H9 (cell line): ENCODE measurements at regions not wholly inside any gene's neighbourhood (a gene's known extent, or its start where the extent isn't known, plus 50 kb on each side); places are given as distances from the start of the nearest gene placed in this dataset.

Experiments
- DNase-seq: peaks from one replicate; pipeline ENCODE4 v3.0.0-alpha.2; 2017
- H2AFZ ChIP-seq: one replicate; pipeline ENCODE4 v1.6.1; 2013; ENCODE audit warnings: mild to moderate bottlenecking, low read length, control low read depth, moderate library complexity
- H2AK5ac ChIP-seq: 2 replicates; pipeline ENCODE4 v1.6.1; 2013; ENCODE audit warnings: low read length, control low read depth, mixed read lengths; ENCODE audit not compliant: insufficient read length
- H2BK120ac ChIP-seq: one replicate; pipeline ENCODE4 v1.6.1; 2013; ENCODE audit warnings: low read depth, mild to moderate bottlenecking, low read length, control low read depth, inconsistent platforms; ENCODE audit not compliant: poor library complexity, severe bottlenecking
- H2BK12ac ChIP-seq: 2 replicates; pipeline ENCODE4 v1.6.1; 2013; ENCODE audit warnings: low read length, control low read depth, mixed read lengths, low read depth; ENCODE audit not compliant: insufficient read length
- H2BK15ac ChIP-seq: 2 replicates; pipeline ENCODE4 v1.6.1; 2013; ENCODE audit warnings: low read depth, low read length, control low read depth
- H2BK20ac ChIP-seq: one replicate; pipeline ENCODE4 v1.6.1; 2013; ENCODE audit warnings: low read depth, mild to moderate bottlenecking, low read length, control low read depth, inconsistent platforms; ENCODE audit not compliant: poor library complexity, severe bottlenecking
- H2BK5ac ChIP-seq: 2 replicates; pipeline ENCODE4 v1.6.1; 2013; ENCODE audit warnings: low read length, control low read depth, mixed read lengths; ENCODE audit not compliant: insufficient read length
- H3K14ac ChIP-seq: 2 replicates; pipeline ENCODE4 v1.6.1; 2013; ENCODE audit warnings: low read length, control low read depth; ENCODE audit not compliant: insufficient read depth
- H3K18ac ChIP-seq: 2 replicates; pipeline ENCODE4 v1.6.1; 2013; ENCODE audit warnings: low read depth, mild to moderate bottlenecking, mixed read lengths, low read length, control low read depth; ENCODE audit not compliant: insufficient read length
- H3K23ac ChIP-seq: 2 replicates; pipeline ENCODE4 v1.6.1; 2013; ENCODE audit warnings: low read length, control low read depth, mixed read lengths, low read depth; ENCODE audit not compliant: insufficient read length
- H3K23me2 ChIP-seq: 2 replicates; pipeline ENCODE4 v1.6.1; 2013; ENCODE audit warnings: low read depth, mild to moderate bottlenecking, mixed read lengths, low read length, control low read depth; ENCODE audit not compliant: insufficient read length, poor library complexity, severe bottlenecking
- H3K27ac ChIP-seq: 2 replicates; pipeline ENCODE4 v1.5.1; 2013; ENCODE audit warnings: low read length, control low read depth, mixed read lengths, low read depth; ENCODE audit not compliant: insufficient read length
- H3K27me3 ChIP-seq: 2 replicates; pipeline ENCODE4 v1.6.1; 2013; ENCODE audit warnings: low read length, control low read depth, inconsistent platforms; ENCODE audit not compliant: insufficient read depth
- H3K4ac ChIP-seq: 2 replicates; pipeline ENCODE4 v1.6.1; 2013; ENCODE audit warnings: low read depth, mild to moderate bottlenecking, control low read depth, inconsistent platforms, low read length, moderate library complexity
- H3K4me1 ChIP-seq: 2 replicates; pipeline ENCODE4 v1.6.1; 2013; ENCODE audit warnings: low read length, control low read depth, inconsistent platforms; ENCODE audit not compliant: insufficient read depth
- H3K4me2 ChIP-seq: 2 replicates; pipeline ENCODE4 v1.6.1; 2013; ENCODE audit warnings: low read length, control low read depth, mixed read lengths; ENCODE audit not compliant: insufficient read length, insufficient read depth
- H3K56ac ChIP-seq: 2 replicates; pipeline ENCODE4 v1.6.1; 2013; ENCODE audit warnings: low read depth, mild to moderate bottlenecking, mixed read lengths, low read length, control low read depth; ENCODE audit not compliant: insufficient read length
- H3K79me1 ChIP-seq: 2 replicates; pipeline ENCODE4 v1.6.1; 2013; ENCODE audit warnings: low read depth, mild to moderate bottlenecking, moderate library complexity, low read length, control low read depth, inconsistent platforms; ENCODE audit not compliant: insufficient read depth, poor library complexity, severe bottlenecking
- H3K79me2 ChIP-seq: 2 replicates; pipeline ENCODE4 v1.6.1; 2013; ENCODE audit warnings: low read length, control low read depth, inconsistent platforms; ENCODE audit not compliant: insufficient read depth
- H3K9ac ChIP-seq: 2 replicates; pipeline ENCODE4 v1.6.1; 2013; ENCODE audit warnings: low read length, control low read depth, mixed read lengths; ENCODE audit not compliant: insufficient read length; ENCODE audit errors: extremely low read depth
- H3K9me3 ChIP-seq: one replicate; pipeline ENCODE4 v1.6.1; 2013; ENCODE audit warnings: low read depth, low read length, inconsistent platforms; ENCODE audit not compliant: control insufficient read depth
- H3T11ph ChIP-seq: one replicate; pipeline ENCODE4 v1.6.1; 2013; ENCODE audit warnings: mild to moderate bottlenecking, low read length, control low read depth, inconsistent platforms
- H4K20me1 ChIP-seq: one replicate; pipeline ENCODE4 v1.6.1; 2013; ENCODE audit not compliant: control insufficient read depth, insufficient read length, insufficient read depth
- H4K5ac ChIP-seq: 2 replicates; pipeline ENCODE4 v1.6.1; 2013; ENCODE audit warnings: low read depth, mild to moderate bottlenecking, mixed read lengths, low read length, control low read depth; ENCODE audit not compliant: insufficient read length
- H4K8ac ChIP-seq: replicated peaks from 2 replicates; pipeline ENCODE4 v1.6.1; 2013; ENCODE audit warnings: low read length, control low read depth, mixed read lengths, low read depth; ENCODE audit not compliant: insufficient read length
- H4K91ac ChIP-seq: 2 replicates; pipeline ENCODE4 v1.6.1; 2013; ENCODE audit warnings: low read depth, mild to moderate bottlenecking, moderate library complexity, mixed read lengths, low read length, control low read depth; ENCODE audit not compliant: insufficient read length
- H3K27ac Mint-ChIP-seq, 3 experiments: 2 replicates in 2 of 3; 3 replicates in 1 of 3; pipeline ENCODE4 v1.8.0; 2020 to 2021; ENCODE audit warnings: mixed read lengths in 3 of 3, mild to moderate bottlenecking in 1 of 3, moderate library complexity in 1 of 3
- H3K27me3 Mint-ChIP-seq: 2 replicates; pipeline ENCODE4 v1.8.0; 2021; ENCODE audit warnings: low read depth, mild to moderate bottlenecking, moderate library complexity, mixed read lengths
- H3K36me3 Mint-ChIP-seq, 3 experiments: 2 replicates in 2 of 3; 3 replicates in 1 of 3; pipeline ENCODE4 v1.8.0; 2020 to 2021; ENCODE audit warnings: low read depth in 3 of 3, mixed read lengths in 3 of 3; ENCODE audit not compliant: insufficient read depth in 1 of 3
- H3K4me1 Mint-ChIP-seq, 2 experiments: 2 replicates each; pipeline ENCODE4 v1.8.0; 2020; ENCODE audit warnings: mixed read lengths in 2 of 2
- H3K4me3 Mint-ChIP-seq, 2 experiments: 2 replicates in 1 of 2; 3 replicates in 1 of 2; pipeline ENCODE4 v1.8.0; 2020 to 2021; ENCODE audit warnings: mild to moderate bottlenecking in 2 of 2, mixed read lengths in 2 of 2, moderate library complexity in 1 of 2
- H3K9me3 Mint-ChIP-seq, 2 experiments: 2 replicates in 1 of 2; 3 replicates in 1 of 2; pipeline ENCODE4 v1.8.0; 2020; ENCODE audit warnings: mild to moderate bottlenecking in 2 of 2, mixed read lengths in 2 of 2, moderate library complexity in 1 of 2
- CTCF ChIP-seq: fragments of 200-600 bp; sonication (generic); conservative IDR thresholded peaks from 3 replicates; pipeline ENCODE4 v1.8.0; 2021; ENCODE audit warnings: antibody characterized with exemption, mild to moderate bottlenecking
- WGBS: extraction: QIAGEN DNeasy Blood & Tissue Kit; methylation state at CpG from one replicate; pipeline ENCODE4 v1.1.7; 2013; ENCODE audit warnings: missing lambda C conversion rate, low lambda C conversion rate, mixed read lengths; ENCODE audit not compliant: insufficient read length; ENCODE audit errors: extremely low coverage; 5-methylcytosine and 5-hydroxymethylcytosine counted together

DNA sequence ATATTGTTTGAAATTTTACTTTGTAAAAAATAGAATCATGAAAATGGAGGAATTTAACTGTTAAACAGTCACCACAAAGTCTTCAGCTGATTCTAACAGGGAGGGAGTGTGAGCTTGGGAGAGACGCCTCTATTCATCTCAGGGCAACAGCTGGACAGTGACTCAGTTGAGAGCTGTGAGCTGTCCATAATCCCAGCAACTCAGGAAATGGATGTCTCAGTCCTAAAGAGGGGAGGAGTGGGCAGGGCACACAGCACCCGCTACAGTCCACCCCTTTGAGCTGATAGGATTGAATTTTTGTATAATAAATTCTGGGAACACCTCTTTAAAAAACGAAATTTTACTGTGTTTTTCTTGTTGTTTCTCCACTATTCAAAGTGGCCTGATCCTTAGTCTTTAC lies 255.1 kb upstream of the THUMPD2 start:
- H4K91ac ChIP-seq: no peak overlapping the region
- no peak overlapping the region for H3T11ph ChIP-seq
- H4K20me1 ChIP-seq: no peaks in the 10 kb centered on the region
- H3K79me2 ChIP-seq: no peaks in the 10 kb centered on the region
- H3K9me3 ChIP-seq: peaks cover 6% of the 10 kb centered on the region
- H2BK20ac ChIP-seq: no peak overlapping the region
- H2AK5ac ChIP-seq: no peak overlapping the region
- no peak overlapping the region for H3K4ac ChIP-seq
- H4K8ac ChIP-seq: no peak overlapping the region
- no peak overlapping the region for H3K56ac ChIP-seq
- no peak overlapping the region for H3K9ac ChIP-seq
- H2BK12ac ChIP-seq: no peak overlapping the region
- no peak overlapping the region for H3K18ac ChIP-seq
- H4K5ac ChIP-seq: no peak overlapping the region
- Mint-ChIP-seq H3K4me3 (no peak overlapping the region), H3K27me3 (no peaks in the 10 kb centered on the region), H3K27ac (no peak overlapping the region), H3K36me3 (peaks cover 2 to 8% (median 4%) of the 10 kb centered on the region in 3 experiments; a peak in 4 of 7 replicates), H3K4me1 (no peaks in the 10 kb centered on the region), H3K9me3 (peaks cover 0 to 18% of the 10 kb centered on the region in 2 experiments; a peak in 3 of 5 replicates)
- H3K14ac ChIP-seq: no peak overlapping the region
- DNase-seq: no peak
- H2BK5ac ChIP-seq: no peak overlapping the region
- no peak overlapping the region for H2AFZ ChIP-seq
- no peak overlapping the region for H3K23ac ChIP-seq
- H3K4me1 ChIP-seq: no peaks in the 10 kb centered on the region
- H3K27ac ChIP-seq: no peak overlapping the region
- no peaks in the 10 kb centered on the region for H3K23me2 ChIP-seq
- H2BK15ac ChIP-seq: no peak overlapping the region
- H3K4me2 ChIP-seq: no peak overlapping the region
- no CpG with 5 or more reads among the region's 3 CpGs for WGBS
- no peaks in the 10 kb centered on the region for H3K79me1 ChIP-seq
- no peaks in the 10 kb centered on the region for H3K27me3 ChIP-seq
- H2BK120ac ChIP-seq: no peak overlapping the region
- no peak for TF ChIP-seq CTCF
